ENCODE measurements at regions not wholly inside any gene's neighbourhood (a gene's known extent, or its start where the extent isn't known, plus 50 kb on each side); places are given as distances from the start of the nearest gene placed in this dataset.

- no peak for DNase-seq (ENCODE audit: low spot score)
Observed at GRCh38 chr10:104576611-104577010, 64.5 kb upstream of the SORCS3 start.

GRCh38 chr10:104577163-104577562, 63.9 kb upstream of the SORCS3 start:
- no peak for DNase-seq (ENCODE audit: low spot score)

GRCh38 chr10:104577861-104578521, 63.1 kb upstream of the SORCS3 start:
- DNase-seq (ENCODE audit: low spot score) = peak; percentile 17

GRCh38 chr10:104578671-104579070, 62.4 kb upstream of the SORCS3 start:
- no peak for DNase-seq (ENCODE audit: low spot score)

GRCh38 chr10:104579136-104579535, 62.0 kb upstream of the SORCS3 start:
- no peak for DNase-seq (ENCODE audit: low spot score)

GRCh38 chr10:104580321-104580720, 60.8 kb upstream of the SORCS3 start:
- no peak for DNase-seq (ENCODE audit: low spot score)

- peak; percentile 73 for DNase-seq (ENCODE audit: low spot score)
Observed at GRCh38 chr10:104580774-104581675, 60.1 kb upstream of the SORCS3 start.

GRCh38 chr10:104581884-104582601, 59.0 kb upstream of the SORCS3 start:
- DNase-seq (ENCODE audit: low spot score) = no peak

GRCh38 chr10:104582602-104582951, 58.5 kb upstream of the SORCS3 start:
- no peak for DNase-seq (ENCODE audit: low spot score)

- DNase-seq (ENCODE audit: low spot score) = no peak
Observed at GRCh38 chr10:104582966-104583365, 58.1 kb upstream of the SORCS3 start.

GRCh38 chr10:104584541-104584940, 56.5 kb upstream of the SORCS3 start:
- DNase-seq (ENCODE audit: low spot score) = no peak

GRCh38 chr10:104587751-104588150, 53.3 kb upstream of the SORCS3 start:
- no peak for DNase-seq (ENCODE audit: low spot score)

GRCh38 chr10:104589431-104589830, 51.7 kb upstream of the SORCS3 start:
- DNase-seq (ENCODE audit: low spot score) = no peak

- DNase-seq (ENCODE audit: low spot score) = no peak
Observed at GRCh38 chr10:104589871-104590270, 51.2 kb upstream of the SORCS3 start.

All from NAMALWA (cell line).